ENCODE measurements at regions not wholly inside any gene's neighbourhood (a gene's known extent, or its start where the extent isn't known, plus 50 kb on each side); places are given as distances from the start of the nearest gene placed in this dataset.

DNA sequence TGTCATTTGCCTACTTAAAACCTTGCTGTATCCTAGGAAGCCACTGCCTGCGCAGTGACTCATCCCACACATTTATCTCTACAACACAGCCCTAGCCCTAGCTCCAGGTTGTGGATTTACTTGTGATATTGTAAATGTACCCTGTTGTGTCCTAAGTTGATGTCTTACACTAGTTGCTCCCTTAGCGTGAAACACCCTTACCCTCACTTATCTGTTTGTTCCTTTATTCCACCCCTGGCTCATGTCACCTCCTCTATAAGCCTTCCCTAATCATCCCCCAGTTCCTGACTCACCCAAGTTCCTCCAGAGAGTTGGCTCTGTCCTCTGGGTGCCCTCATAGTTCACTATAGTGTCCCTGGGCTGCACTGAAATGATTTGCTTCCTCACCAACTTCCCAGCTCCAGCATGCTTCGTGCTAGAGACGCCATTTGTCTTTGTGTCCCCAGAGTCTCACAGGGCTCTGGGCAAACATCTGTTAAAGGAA is 431.8 kb upstream of the FAT3 start:
- TF ChIP-seq POLR2A (IDR thresholded peaks at IDR 0.05), result no peak
- TF ChIP-seq CTCF (IDR thresholded peaks at IDR 0.05 in 4 of 5, conservative IDR thresholded peaks at IDR 0.05 in 1 of 5), result no peak
